ENCODE measurements at regions not wholly inside any gene's neighbourhood (a gene's known extent, or its start where the extent isn't known, plus 50 kb on each side); places are given as distances from the start of the nearest gene placed in this dataset.
A peak's percentile ranks its signal among the peaks of the same experiment; 100 is the strongest.

- no peaks in the 10 kb centered on the region for H3K9me3 Mint-ChIP-seq
- no peaks in the 10 kb centered on the region for H3K36me3 Mint-ChIP-seq (ENCODE audit: low read depth)
- no peak for DNase-seq
- peaks cover 6% of the 10 kb centered on the region for H3K4me1 Mint-ChIP-seq
- no peak for ATAC-seq
- no peak overlapping the region for H3K27ac Mint-ChIP-seq
- H3K4me3 Mint-ChIP-seq: no peak overlapping the region
- peaks cover 5% of the 10 kb centered on the region for H3K27me3 Mint-ChIP-seq
Observed at GRCh38 chr1:221063651-221064050, 184.4 kb downstream of the HLX start.

- H3K27me3 Mint-ChIP-seq: peaks cover 6% of the 10 kb centered on the region
- ATAC-seq: no peak
- peaks cover 17% of the 10 kb centered on the region for H3K4me1 Mint-ChIP-seq
- no peaks in the 10 kb centered on the region for H3K36me3 Mint-ChIP-seq (ENCODE audit: low read depth)
- no peak overlapping the region for H3K27ac Mint-ChIP-seq
- no peak overlapping the region for H3K4me3 Mint-ChIP-seq
- no peaks in the 10 kb centered on the region for H3K9me3 Mint-ChIP-seq
- no peak for DNase-seq
Observed at GRCh38 chr1:221066351-221067001, 187.2 kb downstream of the HLX start.

- DNase-seq (no peak), ATAC-seq (no peak)
- Mint-ChIP-seq H3K36me3 (ENCODE audit: low read depth) (no peaks in the 10 kb centered on the region), H3K27ac (no peak overlapping the region), H3K27me3 (peaks cover 6% of the 10 kb centered on the region), H3K4me3 (no peak overlapping the region), H3K4me1 (peaks cover 22% of the 10 kb centered on the region), H3K9me3 (no peaks in the 10 kb centered on the region)
Observed at GRCh38 chr1:221067721-221068120, 188.5 kb downstream of the HLX start.

GRCh38 chr1:221069178-221069903 is 190.1 kb downstream of the HLX start:
- H3K9me3 Mint-ChIP-seq: no peaks in the 10 kb centered on the region
- DNase-seq: peak; percentile 27
- peak; percentile 77 for ATAC-seq
- H3K27ac Mint-ChIP-seq: peak overlapping the region; percentile 89
- H3K4me1 Mint-ChIP-seq: peaks cover 23% of the 10 kb centered on the region
- peaks cover 3% of the 10 kb centered on the region for H3K27me3 Mint-ChIP-seq
- H3K4me3 Mint-ChIP-seq: no peak overlapping the region
- no peaks in the 10 kb centered on the region for H3K36me3 Mint-ChIP-seq (ENCODE audit: low read depth)

GRCh38 chr1:221069986-221070385 is 190.7 kb downstream of the HLX start:
- peaks cover 23% of the 10 kb centered on the region for H3K4me1 Mint-ChIP-seq
- peaks cover 3% of the 10 kb centered on the region for H3K27me3 Mint-ChIP-seq
- H3K27ac Mint-ChIP-seq: peak overlapping the region; percentile 89
- H3K4me3 Mint-ChIP-seq: no peak overlapping the region
- DNase-seq (no peak), ATAC-seq (no peak)
- no peaks in the 10 kb centered on the region for H3K36me3 Mint-ChIP-seq (ENCODE audit: low read depth)
- H3K9me3 Mint-ChIP-seq: no peaks in the 10 kb centered on the region

- ATAC-seq: no peak
- DNase-seq: no peak
- peaks cover 22% of the 10 kb centered on the region for H3K4me1 Mint-ChIP-seq
- peaks cover 3% of the 10 kb centered on the region for H3K27me3 Mint-ChIP-seq
- H3K27ac Mint-ChIP-seq: no peak overlapping the region
- no peak overlapping the region for H3K4me3 Mint-ChIP-seq
- H3K36me3 Mint-ChIP-seq (ENCODE audit: low read depth): no peaks in the 10 kb centered on the region
- H3K9me3 Mint-ChIP-seq: no peaks in the 10 kb centered on the region
Observed at GRCh38 chr1:221071777-221072176, 192.5 kb downstream of the HLX start.

- H3K27ac Mint-ChIP-seq: no peak overlapping the region
- H3K9me3 Mint-ChIP-seq: no peaks in the 10 kb centered on the region
- peaks cover 3% of the 10 kb centered on the region for H3K27me3 Mint-ChIP-seq
- no peaks in the 10 kb centered on the region for H3K36me3 Mint-ChIP-seq (ENCODE audit: low read depth)
- H3K4me1 Mint-ChIP-seq: peaks cover 19% of the 10 kb centered on the region
- DNase-seq (no peak), ATAC-seq (no peak)
- no peak overlapping the region for H3K4me3 Mint-ChIP-seq
Observed at GRCh38 chr1:221072214-221072613, 193.0 kb downstream of the HLX start.

GRCh38 chr1:221074332-221074731 is 195.1 kb downstream of the HLX start:
- H3K27ac Mint-ChIP-seq: no peak overlapping the region
- no peak for DNase-seq
- H3K36me3 Mint-ChIP-seq (ENCODE audit: low read depth): no peaks in the 10 kb centered on the region
- H3K4me3 Mint-ChIP-seq: no peak overlapping the region
- ATAC-seq: no peak
- peaks cover 2% of the 10 kb centered on the region for H3K27me3 Mint-ChIP-seq
- H3K9me3 Mint-ChIP-seq: no peaks in the 10 kb centered on the region
- peaks cover 12% of the 10 kb centered on the region for H3K4me1 Mint-ChIP-seq

GRCh38 chr1:221075911-221076310 is 196.7 kb downstream of the HLX start:
- Mint-ChIP-seq H3K36me3 (ENCODE audit: low read depth) (no peaks in the 10 kb centered on the region), H3K27ac (no peak overlapping the region)
- DNase-seq: no peak

GRCh38 chr1:221076391-221076811 is 197.2 kb downstream of the HLX start:
- H3K4me3 Mint-ChIP-seq: no peak overlapping the region

More at GRCh38 chr1:221075911-221076310, 196.7 kb downstream of the HLX start:
- Mint-ChIP-seq H3K4me3 (no peak overlapping the region), H3K4me1 (peaks cover 6% of the 10 kb centered on the region), H3K27me3 (peaks cover 2% of the 10 kb centered on the region), H3K9me3 (peaks cover 4% of the 10 kb centered on the region)
- no peak for ATAC-seq

GRCh38 chr1:221078260-221078965 is 199.2 kb downstream of the HLX start:
- Mint-ChIP-seq H3K9me3 (peaks cover 4% of the 10 kb centered on the region), H3K4me1 (no peaks in the 10 kb centered on the region), H3K4me3 (no peak overlapping the region), H3K36me3 (ENCODE audit: low read depth) (no peaks in the 10 kb centered on the region), H3K27me3 (peaks cover 1% of the 10 kb centered on the region), H3K27ac (no peak overlapping the region)
- DNase-seq (no peak), ATAC-seq (no peak)

More at GRCh38 chr1:221076391-221076811, 197.2 kb downstream of the HLX start:
- no peak overlapping the region for H3K27ac Mint-ChIP-seq
- no peaks in the 10 kb centered on the region for H3K36me3 Mint-ChIP-seq (ENCODE audit: low read depth)
- no peak for ATAC-seq
- peaks cover 2% of the 10 kb centered on the region for H3K27me3 Mint-ChIP-seq
- H3K9me3 Mint-ChIP-seq: peaks cover 4% of the 10 kb centered on the region
- H3K4me1 Mint-ChIP-seq: peaks cover 6% of the 10 kb centered on the region
- no peak for DNase-seq

- Mint-ChIP-seq H3K9me3 (peaks cover 7% of the 10 kb centered on the region), H3K27me3 (peaks cover 1% of the 10 kb centered on the region), H3K4me1 (no peaks in the 10 kb centered on the region), H3K27ac (no peak overlapping the region), H3K36me3 (ENCODE audit: low read depth) (no peaks in the 10 kb centered on the region), H3K4me3 (no peak overlapping the region)
- ATAC-seq (no peak), DNase-seq (no peak)
Observed at GRCh38 chr1:221083902-221084301, 204.7 kb downstream of the HLX start.

- H3K36me3 Mint-ChIP-seq (ENCODE audit: low read depth): no peaks in the 10 kb centered on the region
- no peaks in the 10 kb centered on the region for H3K4me1 Mint-ChIP-seq
- no peak for DNase-seq
- ATAC-seq: no peak
- no peak overlapping the region for H3K27ac Mint-ChIP-seq
- H3K27me3 Mint-ChIP-seq: peaks cover 1% of the 10 kb centered on the region
- peaks cover 7% of the 10 kb centered on the region for H3K9me3 Mint-ChIP-seq
- no peak overlapping the region for H3K4me3 Mint-ChIP-seq
Observed at GRCh38 chr1:221084681-221085080, 205.4 kb downstream of the HLX start.

GRCh38 chr1:221085701-221086375 is 206.6 kb downstream of the HLX start:
- DNase-seq: no peak
- Mint-ChIP-seq H3K27me3 (peaks cover 1% of the 10 kb centered on the region), H3K9me3 (peaks cover 3% of the 10 kb centered on the region), H3K36me3 (ENCODE audit: low read depth) (no peaks in the 10 kb centered on the region), H3K27ac (no peak overlapping the region), H3K4me3 (no peak overlapping the region), H3K4me1 (no peaks in the 10 kb centered on the region)
- no peak for ATAC-seq

Measured in activated naive CD8-positive, alpha-beta T cell treated with anti-CD3 and anti-CD28 coated beads, Interleukin-2, amount 50 U/mL, for 24 hours (primary cell).